GM12878 (cell line): ENCODE measurements at regions not wholly inside any gene's neighbourhood (a gene's known extent, or its start where the extent isn't known, plus 50 kb on each side); places are given as distances from the start of the nearest gene placed in this dataset.

ENCODE experiments used
- CBX3 ChIP-seq: fragments of 200-600 bp; sonication (generic); IDR thresholded peaks from 2 replicates; pipeline ENCODE4 v1.6.1; 2016; ENCODE audit warnings: low read depth, borderline replicate concordance
- CEBPB ChIP-seq, 2 experiments: fragments of 150-350 bp in 1 of 2; IDR thresholded peaks; 2 replicates each; pipeline ENCODE4 v1.6.1; 2012 to 2014; ENCODE audit warnings: low read depth in 2 of 2, low read length in 2 of 2, borderline replicate concordance in 1 of 2, inconsistent platforms in 1 of 2
- CREM ChIP-seq: IDR thresholded peaks from 2 replicates; pipeline ENCODE4 v1.6.1; 2014; ENCODE audit warnings: antibody characterized with exemption, low read depth
- FOS ChIP-seq: IDR thresholded peaks from 3 replicates; pipeline ENCODE4 v1.6.1; 2011; ENCODE audit warnings: borderline replicate concordance; ENCODE audit not compliant: insufficient read length; ENCODE audit errors: extremely low read depth
- FOXM1 ChIP-seq: IDR thresholded peaks from 2 replicates; pipeline ENCODE4 v1.6.1; 2012; ENCODE audit warnings: low read depth, mild to moderate bottlenecking, inconsistent platforms, low read length, moderate library complexity
- IKZF1 ChIP-seq: fragments of 450-650 bp; conservative IDR thresholded peaks from 2 replicates; pipeline ENCODE4 v1.6.1; 2017; ENCODE audit warnings: antibody characterized with exemption, mild to moderate bottlenecking
- MTA2 ChIP-seq: fragments of 450-650 bp; IDR thresholded peaks from 2 replicates; pipeline ENCODE4 v1.6.1; 2016; ENCODE audit warnings: low read depth, mild to moderate bottlenecking, moderate library complexity
- NRF1 ChIP-seq: conservative IDR thresholded peaks from 2 replicates; pipeline ENCODE4 v1.6.1; 2011; ENCODE audit warnings: mild to moderate bottlenecking, low read depth, low read length, improper control_type of control experiment
- POLR2AphosphoS2 ChIP-seq: IDR thresholded peaks from 2 replicates; pipeline ENCODE4 v1.6.1; 2011; ENCODE audit warnings: low read depth, mild to moderate bottlenecking, low read length, improper control_type of control experiment, moderate library complexity
- SMAD5 ChIP-seq: IDR thresholded peaks from 2 replicates; pipeline ENCODE4 v1.6.1; 2016; ENCODE audit warnings: antibody characterized with exemption, low read depth
- TCF12 ChIP-seq: IDR thresholded peaks from 2 replicates; pipeline ENCODE4 v1.6.1; 2011; ENCODE audit warnings: low read depth, mild to moderate bottlenecking, low read length
- TCF7 ChIP-seq: IDR thresholded peaks from 2 replicates; pipeline ENCODE4 v1.6.1; 2014; ENCODE audit warnings: antibody characterized with exemption, borderline replicate concordance
- ZBTB40 ChIP-seq: fragments of 450-650 bp; IDR thresholded peaks from 2 replicates; pipeline ENCODE4 v1.6.1; 2016; ENCODE audit warnings: mild to moderate bottlenecking, moderate library complexity, borderline replicate concordance

- TF ChIP-seq CREM (no peak), CEBPB (IDR thresholded peaks at IDR 0.05; ENCODE audit: borderline replicate concordance in 1 of 2, low read depth in 2 of 2, low read length in 2 of 2) (no peak), FOS (no peak), SMAD5 (no peak), IKZF1 (no peak), MTA2 (no peak), TCF7 (no peak), NRF1 (no peak), POLR2AphosphoS2 (no peak), FOXM1 (no peak), CBX3 (no peak), ZBTB40 (no peak), TCF12 (no peak)
Observed at GRCh38 chr12:68434391-68435298, 102.5 kb upstream of the MDM1 start (continued).
